Esophagus muscularis mucosa (tissue), 4 donors: ENCODE measurements at regions not wholly inside any gene's neighbourhood (a gene's known extent, or its start where the extent isn't known, plus 50 kb on each side); places are given as distances from the start of the nearest gene placed in this dataset.

Experiments
- EP300 ChIP-seq: sonication (generic); formaldehyde crosslinking; IDR thresholded peaks from one replicate; pipeline ENCODE4 v1.6.1; 2017; ENCODE audit warnings: antibody characterized with exemption
- POLR2A ChIP-seq: fragments of 450-650 bp; IDR thresholded peaks from one replicate; pipeline ENCODE4 v1.6.1; 2017; ENCODE audit warnings: antibody characterized with exemption, moderate library complexity, mild to moderate bottlenecking, low read depth
- POLR2AphosphoS5 ChIP-seq, 2 donors: sonication (generic); formaldehyde crosslinking; IDR thresholded peaks; one replicate each; pipeline ENCODE4 v1.6.1; 2017; ENCODE audit warnings: antibody characterized with exemption in 2 of 2
- TF ChIP-seq, protein P1 (sequence below), 3 experiments: fragments of 200-600 bp in 2 of 3; fragments of 450-650 bp in 1 of 3; sonication (generic) in 2 of 3; IDR thresholded peaks; one replicate each; pipeline ENCODE4 v1.5.1; 2017 to 2019; ENCODE audit warnings: antibody characterized with exemption in 3 of 3, mild to moderate bottlenecking in 2 of 3, moderate library complexity in 1 of 3

DNA sequence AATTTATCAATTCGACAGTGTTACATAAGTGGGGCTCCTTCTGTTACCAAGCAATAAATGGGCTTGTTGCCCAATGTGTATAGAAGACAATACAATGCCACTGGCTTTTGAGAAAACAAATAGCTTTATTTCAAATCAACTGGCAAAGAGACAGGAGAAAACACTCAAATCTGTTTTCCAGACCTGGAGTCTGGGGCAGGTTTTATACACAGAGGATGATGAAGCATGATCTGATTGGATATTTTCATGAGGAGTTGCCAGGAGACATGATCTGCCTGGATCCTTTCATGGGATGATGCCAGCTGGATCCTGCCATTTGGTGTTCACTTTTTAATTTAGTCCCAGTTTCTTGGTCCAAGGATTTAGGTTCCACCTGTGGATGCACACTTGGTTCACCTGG lies 287.9 kb downstream of the CXXC4 start:
- TF ChIP-seq, protein P1, sequence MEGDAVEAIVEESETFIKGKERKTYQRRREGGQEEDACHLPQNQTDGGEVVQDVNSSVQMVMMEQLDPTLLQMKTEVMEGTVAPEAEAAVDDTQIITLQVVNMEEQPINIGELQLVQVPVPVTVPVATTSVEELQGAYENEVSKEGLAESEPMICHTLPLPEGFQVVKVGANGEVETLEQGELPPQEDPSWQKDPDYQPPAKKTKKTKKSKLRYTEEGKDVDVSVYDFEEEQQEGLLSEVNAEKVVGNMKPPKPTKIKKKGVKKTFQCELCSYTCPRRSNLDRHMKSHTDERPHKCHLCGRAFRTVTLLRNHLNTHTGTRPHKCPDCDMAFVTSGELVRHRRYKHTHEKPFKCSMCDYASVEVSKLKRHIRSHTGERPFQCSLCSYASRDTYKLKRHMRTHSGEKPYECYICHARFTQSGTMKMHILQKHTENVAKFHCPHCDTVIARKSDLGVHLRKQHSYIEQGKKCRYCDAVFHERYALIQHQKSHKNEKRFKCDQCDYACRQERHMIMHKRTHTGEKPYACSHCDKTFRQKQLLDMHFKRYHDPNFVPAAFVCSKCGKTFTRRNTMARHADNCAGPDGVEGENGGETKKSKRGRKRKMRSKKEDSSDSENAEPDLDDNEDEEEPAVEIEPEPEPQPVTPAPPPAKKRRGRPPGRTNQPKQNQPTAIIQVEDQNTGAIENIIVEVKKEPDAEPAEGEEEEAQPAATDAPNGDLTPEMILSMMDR (IDR thresholded peaks at IDR 0.05): no peak
- TF ChIP-seq EP300 (no peak), POLR2A (no peak), POLR2AphosphoS5 (IDR thresholded peaks at IDR 0.05) (no peak)
